HFF-Myc (cell line): ENCODE measurements at regions not wholly inside any gene's neighbourhood (a gene's known extent, or its start where the extent isn't known, plus 50 kb on each side); places are given as distances from the start of the nearest gene placed in this dataset.
"Not testable (repeated sequence)": the region's sequence is repeated elsewhere in the genome, so short reads cannot be mapped to it uniquely, and the experiment has no call there.

ENCODE experiments used
- DNase-seq: peaks from one replicate; pipeline ENCODE4 v3.0.0-alpha.2; 2011; ENCODE audit warnings: low read depth; ENCODE audit errors: extremely low read depth
- H3K4me3 ChIP-seq: replicated peaks from 2 replicates; pipeline ENCODE4 v1.5.1; 2011; ENCODE audit warnings: low read depth, mild to moderate bottlenecking, control low read depth, low read length
- TF ChIP-seq, protein P1 (sequence below): IDR thresholded peaks from 2 replicates; pipeline ENCODE4 v1.5.1; 2012; ENCODE audit warnings: mild to moderate bottlenecking, low read depth, low read length, control low read depth; ENCODE audit errors: missing control alignments

DNA sequence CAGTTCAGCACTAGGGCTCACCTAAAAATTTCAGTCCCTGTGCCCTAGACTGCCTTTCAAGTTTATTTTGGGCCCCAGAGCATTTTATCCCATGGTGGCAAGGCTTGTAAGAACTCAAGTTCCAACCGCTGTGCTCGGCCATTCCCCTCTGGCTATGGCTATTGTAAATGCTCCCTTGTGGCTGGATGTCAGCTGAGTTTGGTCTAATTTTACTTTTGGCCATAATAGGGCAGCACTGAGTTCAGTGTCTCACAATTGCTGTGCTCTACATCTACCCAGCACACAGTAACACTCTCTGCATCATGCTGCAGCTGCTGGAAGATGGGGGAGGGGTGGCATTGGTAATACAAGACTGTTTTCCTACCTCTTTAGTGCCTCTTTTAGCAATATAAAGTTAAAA is 210.8 kb upstream of the IRS4 start:
- TF ChIP-seq, protein P1, sequence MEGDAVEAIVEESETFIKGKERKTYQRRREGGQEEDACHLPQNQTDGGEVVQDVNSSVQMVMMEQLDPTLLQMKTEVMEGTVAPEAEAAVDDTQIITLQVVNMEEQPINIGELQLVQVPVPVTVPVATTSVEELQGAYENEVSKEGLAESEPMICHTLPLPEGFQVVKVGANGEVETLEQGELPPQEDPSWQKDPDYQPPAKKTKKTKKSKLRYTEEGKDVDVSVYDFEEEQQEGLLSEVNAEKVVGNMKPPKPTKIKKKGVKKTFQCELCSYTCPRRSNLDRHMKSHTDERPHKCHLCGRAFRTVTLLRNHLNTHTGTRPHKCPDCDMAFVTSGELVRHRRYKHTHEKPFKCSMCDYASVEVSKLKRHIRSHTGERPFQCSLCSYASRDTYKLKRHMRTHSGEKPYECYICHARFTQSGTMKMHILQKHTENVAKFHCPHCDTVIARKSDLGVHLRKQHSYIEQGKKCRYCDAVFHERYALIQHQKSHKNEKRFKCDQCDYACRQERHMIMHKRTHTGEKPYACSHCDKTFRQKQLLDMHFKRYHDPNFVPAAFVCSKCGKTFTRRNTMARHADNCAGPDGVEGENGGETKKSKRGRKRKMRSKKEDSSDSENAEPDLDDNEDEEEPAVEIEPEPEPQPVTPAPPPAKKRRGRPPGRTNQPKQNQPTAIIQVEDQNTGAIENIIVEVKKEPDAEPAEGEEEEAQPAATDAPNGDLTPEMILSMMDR: no peak
- no peak for DNase-seq
- H3K4me3 ChIP-seq: no peak overlapping the region

DNA sequence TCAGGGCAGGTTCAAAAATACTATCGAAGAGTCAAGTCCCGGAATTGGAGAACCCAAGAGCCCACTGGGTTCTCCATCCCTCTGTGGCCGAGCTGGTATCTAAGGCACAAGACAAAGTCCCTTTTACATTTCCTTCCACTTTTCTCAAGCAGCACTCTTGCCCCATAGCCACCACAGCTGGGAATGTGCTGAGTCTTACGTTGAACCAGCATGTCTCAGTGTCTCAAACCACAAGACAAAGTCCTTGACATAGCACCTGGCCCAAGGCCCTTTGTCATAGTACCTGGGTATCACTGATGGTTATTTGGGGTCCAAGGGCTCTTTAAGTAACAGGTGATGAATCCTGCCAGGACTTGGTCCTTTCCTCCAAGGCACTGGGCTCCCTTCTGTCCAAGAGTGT is 210.2 kb upstream of the IRS4 start:
- TF ChIP-seq, protein P1: no peak
- H3K4me3 ChIP-seq: no peak overlapping the region
- no peak for DNase-seq

DNA sequence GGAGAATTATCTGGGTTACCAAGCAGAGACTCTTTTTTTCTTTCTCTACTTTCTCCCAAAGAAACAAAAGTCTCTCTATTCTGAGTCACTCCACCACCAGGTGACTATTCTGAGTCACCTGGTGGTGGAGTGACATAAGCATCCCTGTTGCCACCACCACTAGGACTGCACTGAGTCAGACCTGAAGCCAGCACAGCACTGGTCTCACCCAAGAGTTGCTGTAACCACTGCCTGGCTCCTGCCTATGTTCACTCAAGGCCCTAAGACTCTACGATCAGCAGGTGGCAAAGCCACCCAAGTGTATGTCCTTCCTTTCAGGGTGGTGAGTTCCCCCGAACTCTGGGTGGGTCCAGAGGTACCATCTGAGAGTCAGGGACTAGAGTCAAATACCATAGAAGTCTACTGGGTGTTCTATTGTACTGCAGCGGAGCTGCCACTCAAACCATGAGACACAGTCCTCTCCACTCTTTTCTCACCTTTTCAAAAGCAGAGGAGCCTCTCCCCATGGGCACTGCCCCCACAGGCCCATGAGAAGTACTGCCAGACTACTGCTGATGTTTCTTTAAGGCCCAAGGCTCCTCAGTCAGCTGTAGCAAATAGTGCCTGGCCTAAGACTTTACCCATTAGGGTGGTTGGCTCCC is 209.6 kb upstream of the IRS4 start:
- TF ChIP-seq, protein P1: no peak
- DNase-seq: no peak
- no peak overlapping the region for H3K4me3 ChIP-seq

DNA sequence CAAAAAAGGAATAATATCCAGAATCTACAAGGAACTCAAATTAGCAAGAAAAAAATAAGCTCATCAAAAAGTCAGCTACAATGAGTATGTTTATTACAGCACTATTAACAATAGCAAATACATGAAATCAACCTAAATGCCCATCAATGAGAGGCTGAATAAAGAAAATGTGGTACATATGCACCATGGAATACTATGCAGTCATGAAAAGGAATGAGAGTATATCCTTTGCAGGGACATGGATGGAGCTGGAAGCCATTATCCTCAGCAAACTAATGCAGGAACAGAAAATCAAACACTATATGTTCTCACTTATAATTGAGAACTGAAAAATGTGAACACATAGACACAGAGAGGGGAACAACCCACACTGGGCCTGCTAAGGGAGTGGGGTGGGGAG is 178.4 kb upstream of the IRS4 start:
- no peak overlapping the region for H3K4me3 ChIP-seq
- TF ChIP-seq, protein P1: no peak
- no peak for DNase-seq

DNA sequence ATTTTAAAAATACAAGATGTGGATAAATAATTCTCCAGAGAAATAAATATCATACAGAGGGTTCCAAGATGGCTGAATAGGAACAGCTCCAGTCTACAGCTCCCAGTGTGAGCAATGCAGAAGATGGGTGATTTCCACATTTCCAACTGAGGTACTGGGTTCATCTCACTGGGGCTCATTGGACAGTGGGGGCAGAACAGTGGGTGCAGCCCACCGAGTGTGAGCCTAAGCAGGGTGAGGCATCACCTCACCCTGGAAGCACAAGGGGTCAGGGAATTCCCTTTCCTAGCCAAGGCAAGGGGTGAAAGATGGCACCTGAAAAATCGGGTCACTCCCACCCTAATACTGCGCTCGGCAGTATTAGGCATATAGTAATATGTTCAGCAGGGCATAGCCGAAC is 167.5 kb upstream of the IRS4 start:
- not testable (repeated sequence) for DNase-seq, H3K4me3 ChIP-seq

DNA sequence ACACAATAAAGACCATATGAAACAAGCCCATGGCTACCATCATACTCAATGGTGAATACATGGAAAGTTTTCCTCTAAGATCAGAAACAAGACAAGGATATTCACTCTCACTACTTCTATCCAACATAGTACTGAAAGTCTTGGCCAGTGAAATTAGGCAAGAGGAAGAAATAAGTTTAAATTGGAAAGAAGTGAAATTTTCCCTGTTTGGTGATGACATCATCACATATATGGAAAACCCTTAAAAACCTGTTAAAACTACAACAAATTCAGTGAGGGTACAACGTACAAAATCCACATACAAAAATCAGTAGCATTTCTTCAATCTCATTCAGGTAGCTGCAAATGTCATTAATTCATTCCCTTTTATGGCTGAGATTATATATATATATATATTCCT is 164.0 kb upstream of the IRS4 start:
- DNase-seq: no peak
- no peak overlapping the region for H3K4me3 ChIP-seq
- TF ChIP-seq, protein P1: no peak

DNA sequence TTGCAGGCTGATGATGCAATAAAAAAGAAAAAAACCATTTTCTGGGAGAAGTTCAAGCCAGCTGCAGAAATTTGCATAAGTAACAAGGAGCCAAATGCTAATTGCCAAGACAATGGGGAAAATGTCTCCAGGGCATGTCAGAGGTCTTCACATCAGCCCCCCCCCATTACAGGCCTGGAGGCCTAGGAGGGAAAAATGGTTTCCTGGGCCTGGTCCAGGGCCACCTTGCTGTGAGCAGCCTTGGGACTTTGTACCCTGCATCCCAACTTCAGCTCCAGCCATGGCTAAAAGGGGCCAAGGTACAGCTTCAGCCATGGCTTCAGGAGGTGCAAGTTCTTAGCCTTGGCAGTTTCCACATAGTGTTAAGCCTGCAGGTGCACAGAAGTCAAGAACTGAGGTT is 160.0 kb upstream of the IRS4 start:
- H3K4me3 ChIP-seq, DNase-seq: not testable (repeated sequence)

DNA sequence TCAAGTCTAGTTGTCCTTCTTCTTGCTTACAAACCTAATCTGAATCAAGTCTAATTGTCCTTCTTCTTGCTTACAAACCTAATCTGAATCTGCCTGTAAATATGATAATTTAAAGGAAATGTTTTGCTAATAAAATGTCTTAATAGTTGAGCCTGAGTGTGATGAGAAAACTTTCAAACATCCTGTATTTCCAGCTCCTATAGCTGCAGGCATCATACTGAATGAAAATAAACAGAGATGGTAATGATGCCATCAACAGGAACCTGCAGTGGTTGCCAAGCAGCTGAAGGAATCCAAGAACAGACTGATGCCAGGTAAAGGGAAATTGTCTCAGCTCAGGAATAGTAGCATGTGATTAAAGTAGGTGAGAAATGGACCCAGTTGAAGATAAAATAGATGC is 156.1 kb upstream of the IRS4 start:
- no peak overlapping the region for H3K4me3 ChIP-seq
- DNase-seq: no peak
- TF ChIP-seq, protein P1: no peak
